Dermis blood vessel endothelial cell (primary cell): ENCODE measurements at regions not wholly inside any gene's neighbourhood (a gene's known extent, or its start where the extent isn't known, plus 50 kb on each side); places are given as distances from the start of the nearest gene placed in this dataset.

Source experiments
- DNase-seq: peaks from one replicate; pipeline ENCODE4 v3.0.0; 2010

DNA sequence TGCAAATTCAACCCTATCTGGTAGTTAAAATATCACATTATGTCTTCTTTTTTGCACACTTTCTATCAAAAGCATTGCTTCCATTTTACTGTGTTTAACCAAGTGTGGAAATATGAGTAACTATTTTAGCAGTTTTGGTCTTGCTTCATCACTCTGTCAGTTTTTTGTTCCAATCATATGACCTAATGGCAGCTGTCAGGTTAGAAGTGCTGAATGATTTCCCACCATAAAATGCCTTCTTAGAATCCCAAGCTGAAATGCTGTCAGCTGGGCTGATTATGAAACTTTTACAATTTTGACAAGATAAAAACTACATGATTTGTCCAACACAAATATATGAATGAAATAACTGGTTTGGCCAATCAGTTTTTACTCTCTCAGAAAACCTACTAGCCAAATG lies 1654.6 kb upstream of the RAG2 start:
- no peak for DNase-seq

DNA sequence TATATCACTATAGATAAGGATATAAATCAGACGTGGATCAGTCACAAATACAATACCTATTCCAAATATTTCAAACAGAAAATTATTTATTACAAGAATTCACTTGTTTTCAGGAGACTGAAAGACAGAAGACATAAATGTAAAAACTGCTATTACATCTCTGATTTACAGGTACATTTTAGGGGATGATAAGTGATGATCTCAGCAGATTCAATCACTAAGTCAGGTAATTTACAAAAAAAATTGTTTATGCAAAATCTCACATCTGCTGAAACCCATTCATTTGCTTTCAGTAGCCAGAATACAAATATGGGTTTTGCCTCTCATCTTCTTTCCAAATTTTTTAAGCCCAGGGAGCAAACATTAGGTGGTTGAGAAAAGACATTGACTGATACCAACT lies 1648.4 kb upstream of the RAG2 start:
- no peak for DNase-seq

DNA sequence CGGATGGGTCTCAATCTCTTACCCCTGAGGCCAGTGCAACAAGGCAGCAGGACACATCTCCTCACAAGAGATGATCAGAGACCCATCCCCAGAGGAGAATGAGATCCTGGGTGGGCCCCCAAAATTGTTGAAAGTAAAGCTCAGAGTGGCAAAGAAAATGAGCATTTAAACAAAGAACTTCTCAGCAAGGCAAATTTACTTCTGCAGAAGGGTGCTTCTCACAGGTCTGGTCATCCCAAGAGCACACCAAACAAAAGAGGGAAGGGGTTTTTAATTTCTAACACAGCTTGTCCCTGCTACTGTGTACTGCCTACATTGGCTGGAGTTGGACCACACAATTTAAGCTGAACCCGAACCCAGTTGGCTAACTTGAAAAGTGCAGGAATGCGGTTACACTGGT lies 1628.6 kb upstream of the RAG2 start:
- no peak for DNase-seq

- DNase-seq = no peak
These were observed 1623.3 kb upstream of the RAG2 start for GRCh38 chr11:38221295-38221694.

DNA sequence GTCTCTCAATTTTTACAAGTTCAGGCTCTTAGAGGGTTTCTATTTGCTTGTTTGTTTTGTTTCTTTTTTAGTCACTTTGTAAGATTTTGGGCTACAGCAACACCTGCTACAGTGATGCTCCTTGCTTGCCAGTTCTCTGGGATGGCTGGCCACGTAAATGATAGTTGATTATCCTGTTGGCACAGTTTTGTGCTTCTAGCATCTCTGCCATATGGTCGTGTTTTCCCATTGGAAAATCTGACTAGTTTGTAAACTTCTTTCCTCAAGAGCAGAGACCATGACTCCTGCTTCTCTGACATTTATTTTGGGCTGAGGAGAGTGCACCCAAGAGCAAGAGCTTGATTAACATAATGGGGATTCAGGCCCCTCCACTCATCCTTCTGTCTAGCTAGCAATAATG lies 1621.6 kb upstream of the RAG2 start:
- no peak for DNase-seq

DNA sequence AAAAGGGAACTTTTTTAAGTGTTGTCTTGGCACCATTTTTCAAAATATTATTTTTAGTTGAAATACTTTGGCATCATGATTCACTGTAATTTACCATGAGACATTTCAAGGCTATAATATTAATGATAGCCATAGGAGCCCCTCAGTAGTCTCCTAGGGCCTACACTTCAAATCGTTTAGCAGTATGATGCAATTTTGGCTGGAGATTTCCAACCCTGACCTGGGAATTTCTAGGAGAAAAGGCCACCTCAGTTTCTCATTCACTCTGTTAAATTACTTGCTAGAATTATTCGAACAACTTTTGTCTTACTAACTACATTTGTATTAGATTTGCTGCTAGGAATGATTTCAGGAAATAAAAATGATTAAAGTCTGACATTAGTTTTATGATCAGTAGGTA lies 1610.9 kb upstream of the RAG2 start:
- DNase-seq = no peak

GRCh38 chr11:38206663-38207062 lies 1608.6 kb upstream of the RAG2 start:
- DNase-seq = no peak

DNA sequence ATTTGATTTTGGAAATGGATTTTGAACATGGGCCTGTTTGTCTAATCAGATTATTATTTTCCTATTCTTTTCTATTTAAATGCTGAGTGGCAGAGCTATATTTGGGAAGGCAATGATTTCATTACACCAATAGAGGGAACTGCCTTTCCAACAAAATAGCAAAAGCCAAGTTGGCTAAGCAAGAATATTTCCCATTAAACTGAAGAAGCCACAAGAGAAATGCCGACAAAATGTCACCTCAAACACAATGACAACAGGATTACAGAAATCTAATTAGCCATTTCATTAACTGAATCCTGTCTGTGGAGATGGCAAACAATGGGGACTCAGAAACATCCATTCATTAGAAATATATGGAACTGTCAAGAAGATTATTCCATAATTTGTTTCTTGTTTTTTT lies 1593.1 kb upstream of the RAG2 start:
- no peak for DNase-seq

GRCh38 chr11:38182126-38182866 lies 1584.3 kb upstream of the RAG2 start:
- DNase-seq = no peak

- DNase-seq = no peak
These were observed 1578.8 kb upstream of the RAG2 start for GRCh38 chr11:38176686-38177322.

- no peak for DNase-seq
These were observed 1575.6 kb upstream of the RAG2 start for GRCh38 chr11:38173676-38174075.

- no peak for DNase-seq
These were observed 1571.2 kb upstream of the RAG2 start for GRCh38 chr11:38169286-38169685.

DNA sequence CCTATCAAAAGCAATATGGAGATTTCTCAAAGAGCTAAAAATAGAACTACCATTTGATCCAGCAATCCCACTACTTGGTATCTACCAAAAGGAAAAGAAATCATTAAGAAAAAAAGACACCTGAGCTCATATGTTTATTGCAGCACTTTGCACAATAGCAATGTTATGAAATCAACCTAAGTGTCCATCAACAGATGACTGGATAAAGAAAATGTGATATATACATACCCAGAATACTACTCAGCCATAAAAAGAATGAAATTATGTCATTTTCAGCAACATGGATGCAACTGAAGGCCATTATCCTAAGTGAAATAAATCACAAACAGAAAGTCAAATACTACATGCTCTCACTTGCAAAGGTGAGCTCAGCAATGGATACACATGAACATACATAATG lies 1565.5 kb upstream of the RAG2 start:
- DNase-seq = no peak

- no peak for DNase-seq
These were observed 1562.4 kb upstream of the RAG2 start for GRCh38 chr11:38160433-38160832.

- no peak for DNase-seq
These were observed 1561.0 kb upstream of the RAG2 start for GRCh38 chr11:38159038-38159437.

DNA sequence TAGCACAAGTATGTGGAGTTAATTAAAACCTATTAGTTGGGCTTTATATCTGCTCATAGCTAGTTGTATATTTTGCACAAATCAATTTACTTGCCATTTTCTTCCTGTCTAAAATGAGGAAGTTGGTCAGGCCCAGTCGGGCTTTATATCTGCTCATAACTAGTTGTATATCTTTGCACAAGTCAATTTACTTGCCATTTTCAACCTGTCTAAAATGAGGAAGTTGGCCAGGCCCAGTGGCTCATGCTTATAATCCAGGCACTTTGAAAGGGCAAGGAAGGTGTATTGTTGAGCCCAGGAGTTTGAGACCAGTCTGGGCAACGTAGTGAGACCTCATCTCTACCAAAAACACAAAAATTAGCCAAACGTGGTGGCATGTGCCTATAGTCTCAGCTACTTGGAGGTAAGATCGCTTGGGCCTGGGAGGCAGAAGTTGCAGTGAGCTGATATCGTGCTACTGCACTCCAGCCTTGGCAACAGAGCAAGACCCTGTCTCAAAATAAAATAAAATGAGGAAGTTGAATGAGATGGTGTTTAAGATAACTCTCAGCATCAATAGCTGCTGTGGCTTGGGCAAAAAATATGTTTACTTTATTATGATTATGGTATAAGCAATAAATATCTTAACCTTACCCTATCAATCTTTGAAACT lies 1558.6 kb upstream of the RAG2 start:
- DNase-seq = no peak

DNA sequence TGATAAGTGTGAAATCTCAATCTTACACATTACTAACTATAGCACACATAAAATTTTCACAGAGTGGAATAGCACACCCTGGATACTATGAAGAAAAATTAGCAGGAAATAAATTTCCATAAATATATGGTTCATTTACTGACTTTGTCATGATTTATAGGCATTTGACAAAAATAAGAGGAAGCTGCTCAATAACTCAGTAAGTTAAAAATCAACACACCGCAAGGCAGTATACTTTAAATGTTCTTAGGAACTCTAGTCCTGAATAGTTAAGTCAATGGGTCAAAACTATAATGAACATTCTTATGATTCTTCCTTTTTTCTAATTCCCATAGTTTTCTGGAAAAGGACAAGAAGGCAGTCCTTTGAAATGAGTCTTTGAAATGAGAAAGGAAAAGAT lies 1557.8 kb upstream of the RAG2 start:
- no peak for DNase-seq

DNA sequence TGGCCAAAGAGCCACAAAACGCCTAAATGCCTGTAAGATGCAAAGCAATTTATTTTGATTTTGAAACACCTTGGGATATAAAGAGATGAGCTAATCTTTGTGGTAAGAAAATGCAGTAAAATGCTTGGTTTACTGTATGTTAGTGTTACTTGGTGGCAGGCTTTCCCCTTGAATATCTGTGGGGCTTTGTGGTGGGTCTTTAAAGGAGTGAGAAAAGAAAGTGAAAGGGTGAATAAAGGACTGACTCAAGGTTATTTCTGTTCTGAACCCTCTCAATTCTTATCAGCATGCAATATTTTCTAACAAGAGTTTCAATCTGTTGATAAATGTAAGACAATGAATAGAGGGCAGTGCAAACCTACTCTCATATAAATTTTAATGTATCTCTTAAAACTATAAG lies 1555.9 kb upstream of the RAG2 start:
- no peak for DNase-seq

DNA sequence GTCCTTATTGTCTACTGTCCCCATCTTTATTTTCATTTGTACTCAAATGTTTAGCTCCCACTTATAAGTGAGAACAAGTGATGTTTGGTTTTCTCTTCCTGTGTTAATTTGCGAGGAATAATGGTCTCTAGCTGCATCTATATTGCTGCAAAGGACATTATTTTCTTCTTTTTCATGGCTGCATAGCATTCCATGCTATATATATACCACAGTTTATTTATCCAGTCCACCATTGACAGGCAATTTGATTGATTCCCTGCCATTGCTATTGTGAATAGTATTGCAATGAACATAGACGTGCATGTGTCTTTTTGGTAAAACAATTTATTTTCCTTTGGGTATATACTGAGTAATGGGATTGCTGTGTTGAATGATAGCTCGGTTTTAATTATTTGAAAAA lies 1545.8 kb upstream of the RAG2 start:
- DNase-seq = no peak

GRCh38 chr11:38138972-38139371 lies 1540.9 kb upstream of the RAG2 start:
- DNase-seq = no peak

DNA sequence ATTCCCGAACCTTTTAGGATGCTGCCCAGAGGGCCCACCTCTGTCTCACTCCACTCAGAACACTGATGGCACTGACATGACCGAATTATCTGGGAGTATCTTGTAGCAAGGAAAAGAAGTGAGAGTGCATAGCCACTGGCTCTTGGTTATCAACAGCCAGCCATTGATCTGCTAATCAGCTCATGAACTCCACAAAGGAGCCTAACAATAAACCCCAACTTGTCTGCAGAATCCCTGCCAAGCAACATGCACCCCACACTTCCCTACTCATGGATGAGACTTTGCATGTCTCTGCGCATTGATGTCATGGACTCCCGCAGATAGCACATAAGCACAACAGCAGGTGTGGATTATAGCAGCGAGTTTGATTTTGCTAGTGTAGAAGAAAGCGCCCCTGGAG lies 1538.9 kb upstream of the RAG2 start:
- DNase-seq = no peak

GRCh38 chr11:38131535-38131934 lies 1533.5 kb upstream of the RAG2 start:
- no peak for DNase-seq

GRCh38 chr11:38130976-38131375 lies 1532.9 kb upstream of the RAG2 start:
- no peak for DNase-seq

- no peak for DNase-seq
These were observed 1532.5 kb upstream of the RAG2 start for GRCh38 chr11:38130514-38130913.
